ENCODE measurements at regions not wholly inside any gene's neighbourhood (a gene's known extent, or its start where the extent isn't known, plus 50 kb on each side); places are given as distances from the start of the nearest gene placed in this dataset.

DNA sequence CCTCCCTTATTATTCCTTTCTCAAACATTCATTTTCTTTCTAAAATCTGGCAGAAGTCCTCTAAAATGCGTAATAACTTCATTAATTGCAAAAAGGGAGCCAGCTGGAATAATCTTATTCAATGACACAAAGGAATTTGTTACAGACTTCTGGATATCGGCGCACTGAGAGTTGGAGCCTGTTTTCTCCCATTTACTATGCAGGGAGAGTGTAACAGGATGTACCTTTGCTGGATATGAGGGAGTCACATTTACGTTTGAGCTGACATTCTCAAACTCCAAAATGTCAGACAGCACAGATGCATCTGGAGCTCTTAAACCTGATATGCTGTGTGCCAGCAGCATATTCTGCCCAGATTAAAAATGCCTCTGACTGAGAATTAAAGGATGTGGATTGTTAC is 275.3 kb downstream of the TMX3 start:
- H3K4me3 ChIP-seq (replicated peaks; ENCODE audit: low read depth, low read length): no peak overlapping the region

DNA sequence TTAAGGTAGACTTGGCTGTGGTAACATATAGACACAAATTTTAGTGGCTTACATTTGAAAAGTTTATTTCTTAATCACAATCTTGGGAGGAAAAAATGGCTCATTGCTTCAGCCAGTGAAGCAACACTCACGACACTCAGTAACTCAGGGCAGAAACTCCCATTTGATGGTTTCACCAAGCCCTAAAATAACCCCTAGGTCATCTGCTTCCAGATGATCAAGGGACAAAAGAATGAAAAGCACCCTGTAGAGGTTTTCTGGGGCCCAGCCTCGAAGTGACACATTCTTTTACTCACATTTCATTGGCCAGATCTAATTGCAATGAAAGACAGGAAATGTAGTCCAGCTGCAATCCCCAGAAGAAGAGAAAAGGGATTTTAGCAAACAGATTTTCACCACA is 275.9 kb downstream of the TMX3 start:
- TF ChIP-seq, protein P1, sequence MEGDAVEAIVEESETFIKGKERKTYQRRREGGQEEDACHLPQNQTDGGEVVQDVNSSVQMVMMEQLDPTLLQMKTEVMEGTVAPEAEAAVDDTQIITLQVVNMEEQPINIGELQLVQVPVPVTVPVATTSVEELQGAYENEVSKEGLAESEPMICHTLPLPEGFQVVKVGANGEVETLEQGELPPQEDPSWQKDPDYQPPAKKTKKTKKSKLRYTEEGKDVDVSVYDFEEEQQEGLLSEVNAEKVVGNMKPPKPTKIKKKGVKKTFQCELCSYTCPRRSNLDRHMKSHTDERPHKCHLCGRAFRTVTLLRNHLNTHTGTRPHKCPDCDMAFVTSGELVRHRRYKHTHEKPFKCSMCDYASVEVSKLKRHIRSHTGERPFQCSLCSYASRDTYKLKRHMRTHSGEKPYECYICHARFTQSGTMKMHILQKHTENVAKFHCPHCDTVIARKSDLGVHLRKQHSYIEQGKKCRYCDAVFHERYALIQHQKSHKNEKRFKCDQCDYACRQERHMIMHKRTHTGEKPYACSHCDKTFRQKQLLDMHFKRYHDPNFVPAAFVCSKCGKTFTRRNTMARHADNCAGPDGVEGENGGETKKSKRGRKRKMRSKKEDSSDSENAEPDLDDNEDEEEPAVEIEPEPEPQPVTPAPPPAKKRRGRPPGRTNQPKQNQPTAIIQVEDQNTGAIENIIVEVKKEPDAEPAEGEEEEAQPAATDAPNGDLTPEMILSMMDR (IDR thresholded peaks at IDR 0.05; ENCODE audit: low read depth, low read length, missing control alignments): no peak
- no peak overlapping the region for H3K4me3 ChIP-seq (replicated peaks; ENCODE audit: low read depth, low read length)
- DNase-seq (ENCODE audit: extremely low read depth, low read depth): no peak

More for the DNA sequence above, 275.3 kb downstream of the TMX3 start:
- DNase-seq (ENCODE audit: extremely low read depth, low read depth): no peak
- TF ChIP-seq, protein P1 (IDR thresholded peaks at IDR 0.05; ENCODE audit: low read depth, low read length, missing control alignments): no peak

DNA sequence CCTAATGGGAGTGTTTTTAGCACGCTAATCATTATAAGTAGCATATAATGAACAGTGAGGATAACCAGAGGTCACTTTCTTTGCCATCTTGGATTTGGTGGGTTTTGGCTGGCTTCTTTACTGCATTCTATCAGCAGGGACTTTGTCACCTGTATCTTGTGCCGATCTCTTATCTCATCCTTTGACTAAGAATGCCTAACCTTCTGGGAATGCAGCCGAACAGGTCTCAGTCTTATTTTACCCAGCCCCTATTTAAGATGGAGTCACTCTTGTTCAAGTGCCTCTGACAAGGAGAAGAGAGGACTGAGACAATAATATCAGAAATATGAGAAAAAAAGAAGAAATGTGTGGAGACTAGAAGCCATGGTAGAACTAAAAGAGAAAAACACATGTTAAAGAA is 276.4 kb downstream of the TMX3 start:
- TF ChIP-seq, protein P1 (IDR thresholded peaks at IDR 0.05; ENCODE audit: low read depth, low read length, missing control alignments): no peak
- no peak overlapping the region for H3K4me3 ChIP-seq (replicated peaks; ENCODE audit: low read depth, low read length)
- DNase-seq (ENCODE audit: extremely low read depth, low read depth): no peak

DNA sequence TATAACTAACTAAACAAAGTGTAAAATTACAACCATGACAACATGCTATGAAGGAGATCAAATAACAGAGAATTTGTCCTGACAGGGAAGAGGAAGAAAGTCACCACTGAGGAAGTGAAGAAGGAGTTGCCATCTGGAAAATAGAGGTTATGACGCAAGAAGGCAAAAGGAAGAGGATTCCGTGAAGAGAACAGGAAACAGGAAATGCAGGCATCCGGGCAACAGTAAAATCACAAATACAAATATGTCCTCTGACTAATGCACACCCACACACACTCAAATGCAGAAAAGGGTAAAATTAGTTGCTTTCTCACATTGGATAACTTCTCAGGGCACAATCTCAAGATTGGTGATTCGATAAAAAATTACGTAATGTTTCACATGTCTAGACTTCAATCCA is 278.4 kb downstream of the TMX3 start:
- H3K4me3 ChIP-seq (replicated peaks; ENCODE audit: low read depth, low read length): no peak overlapping the region
- DNase-seq (ENCODE audit: extremely low read depth, low read depth): no peak
- TF ChIP-seq, protein P1 (IDR thresholded peaks at IDR 0.05; ENCODE audit: low read depth, low read length, missing control alignments): no peak

DNA sequence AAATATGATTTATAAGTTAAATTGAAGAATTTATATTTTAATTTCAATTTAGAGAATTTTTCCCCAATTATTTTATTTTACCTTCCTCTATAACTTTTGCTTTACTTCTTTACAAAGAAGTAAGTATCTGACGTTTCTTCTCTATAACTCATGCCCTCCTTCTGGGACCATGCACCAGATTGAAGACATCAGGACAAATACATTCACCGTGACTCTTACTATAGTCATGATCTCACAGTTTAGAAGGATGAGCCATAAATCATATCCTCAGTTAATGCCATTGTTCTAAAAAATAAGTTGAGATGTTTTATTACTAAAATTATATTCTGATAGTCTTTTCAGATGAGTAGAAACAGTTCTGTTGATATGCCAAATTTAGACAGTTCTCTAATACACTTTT is 279.3 kb downstream of the TMX3 start:
- DNase-seq (ENCODE audit: extremely low read depth, low read depth): no peak
- TF ChIP-seq, protein P1 (IDR thresholded peaks at IDR 0.05; ENCODE audit: low read depth, low read length, missing control alignments): no peak
- H3K4me3 ChIP-seq (replicated peaks; ENCODE audit: low read depth, low read length): no peak overlapping the region

DNA sequence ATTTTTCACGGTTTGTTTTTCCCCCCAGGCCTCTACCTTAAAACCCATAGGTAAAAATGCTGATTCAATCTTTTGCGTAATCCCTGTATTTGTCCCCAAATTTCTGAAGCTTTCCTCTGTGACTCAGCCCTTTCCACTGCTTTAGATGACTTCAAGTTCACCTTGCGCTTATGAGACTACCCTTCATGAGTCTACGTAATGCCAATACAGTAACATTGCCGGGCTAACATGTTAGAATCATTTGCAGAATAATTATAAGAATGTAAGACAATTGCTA is 283.0 kb downstream of the TMX3 start:
- DNase-seq (ENCODE audit: extremely low read depth, low read depth): no peak
- TF ChIP-seq, protein P1 (IDR thresholded peaks at IDR 0.05; ENCODE audit: low read depth, low read length, missing control alignments): no peak
- no peak overlapping the region for H3K4me3 ChIP-seq (replicated peaks; ENCODE audit: low read depth, low read length)

DNA sequence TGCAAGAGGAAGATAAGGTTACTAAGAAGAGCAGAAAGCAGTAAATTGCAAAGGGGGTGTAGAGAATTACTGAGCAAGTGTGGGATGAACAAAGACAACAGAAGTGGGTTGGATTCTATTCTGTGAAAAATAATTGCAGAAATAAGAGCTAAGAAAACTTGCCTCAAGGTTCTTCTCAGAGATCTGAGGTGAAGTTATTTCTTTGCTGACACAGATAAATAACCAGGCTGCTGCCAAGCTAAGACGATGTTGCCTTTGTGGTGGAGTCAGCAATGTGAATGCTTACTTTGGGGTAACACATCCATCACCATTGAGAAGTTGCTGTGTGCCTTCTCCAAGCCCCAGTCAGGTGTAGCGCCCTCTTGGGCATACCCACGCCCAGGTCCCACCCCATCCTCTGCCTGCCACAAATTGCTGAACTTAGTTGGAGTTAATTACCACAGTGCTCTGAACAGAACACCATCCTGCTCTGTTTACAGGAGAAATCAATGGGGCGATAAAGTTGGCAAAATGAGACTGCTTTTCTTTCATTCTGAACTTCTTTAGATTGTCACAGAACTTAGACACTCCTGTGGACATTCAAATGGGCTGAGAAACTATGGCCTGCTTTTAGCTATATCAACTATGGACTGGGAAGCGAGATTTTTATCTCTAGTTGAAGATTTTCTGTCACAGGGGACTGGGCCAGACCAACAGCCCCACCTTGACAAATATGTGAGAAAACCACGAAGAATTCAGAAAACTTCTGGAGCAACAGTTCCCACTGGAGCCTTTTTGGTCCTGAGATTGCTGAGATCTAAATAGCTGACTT is 283.6 kb downstream of the TMX3 start:
- DNase-seq (ENCODE audit: extremely low read depth, low read depth): no peak
- TF ChIP-seq, protein P1 (IDR thresholded peaks at IDR 0.05; ENCODE audit: low read depth, low read length, missing control alignments): no peak
- no peak overlapping the region for H3K4me3 ChIP-seq (replicated peaks; ENCODE audit: low read depth, low read length)
